ENCODE measurements at regions not wholly inside any gene's neighbourhood (a gene's known extent, or its start where the extent isn't known, plus 50 kb on each side); places are given as distances from the start of the nearest gene placed in this dataset.
A peak's percentile ranks its signal among the peaks of the same experiment; 100 is the strongest.

- Mint-ChIP-seq H3K9me3 (peaks cover 4 to 9% (median 7%) of the 10 kb centered on the region in 3 donors), H3K4me3 (no peak overlapping the region), H3K36me3 (no peaks in the 10 kb centered on the region), H3K4me1 (no peaks in the 10 kb centered on the region), H3K27ac (no peak overlapping the region), H3K27me3 (no peaks in the 10 kb centered on the region)
Measured at GRCh38 chr12:38384816-38385378, 68.3 kb downstream of the ALG10B start.

GRCh38 chr12:38385486-38385885 is 68.9 kb downstream of the ALG10B start:
- no peaks in the 10 kb centered on the region for H3K4me1 Mint-ChIP-seq
- no peaks in the 10 kb centered on the region for H3K27me3 Mint-ChIP-seq
- H3K9me3 Mint-ChIP-seq = peaks cover 4 to 9% (median 7%) of the 10 kb centered on the region in 3 donors
- no peaks in the 10 kb centered on the region for H3K36me3 Mint-ChIP-seq
- H3K27ac Mint-ChIP-seq = no peak overlapping the region
- H3K4me3 Mint-ChIP-seq = no peak overlapping the region

- Mint-ChIP-seq H3K9me3 (peaks cover 4 to 9% (median 8%) of the 10 kb centered on the region in 3 donors), H3K27ac (no peak overlapping the region), H3K4me3 (no peak overlapping the region)
Measured at GRCh38 chr12:38386205-38386985, 69.8 kb downstream of the ALG10B start.

GRCh38 chr12:38389614-38390013 is 73.0 kb downstream of the ALG10B start:
- no peak overlapping the region for H3K27ac Mint-ChIP-seq
- no peak overlapping the region for H3K4me3 Mint-ChIP-seq
- no peaks in the 10 kb centered on the region for H3K27me3 Mint-ChIP-seq
- no peaks in the 10 kb centered on the region for H3K4me1 Mint-ChIP-seq
- H3K9me3 Mint-ChIP-seq = peaks cover 3 to 16% (median 4%) of the 10 kb centered on the region in 3 donors
- H3K36me3 Mint-ChIP-seq = no peaks in the 10 kb centered on the region

More at GRCh38 chr12:38386205-38386985, 69.8 kb downstream of the ALG10B start:
- H3K4me1 Mint-ChIP-seq = no peaks in the 10 kb centered on the region
- H3K27me3 Mint-ChIP-seq = no peaks in the 10 kb centered on the region
- no peaks in the 10 kb centered on the region for H3K36me3 Mint-ChIP-seq

- no peak overlapping the region for H3K27ac Mint-ChIP-seq
- H3K4me3 Mint-ChIP-seq = no peak overlapping the region
- peaks cover 3 to 16% (median 4%) of the 10 kb centered on the region in 3 donors for H3K9me3 Mint-ChIP-seq
- no peaks in the 10 kb centered on the region for H3K27me3 Mint-ChIP-seq
- no peaks in the 10 kb centered on the region for H3K36me3 Mint-ChIP-seq
- no peaks in the 10 kb centered on the region for H3K4me1 Mint-ChIP-seq
Measured at GRCh38 chr12:38391007-38391406, 74.4 kb downstream of the ALG10B start.

GRCh38 chr12:38392554-38393144 is 76.1 kb downstream of the ALG10B start:
- Mint-ChIP-seq H3K27me3 (no peaks in the 10 kb centered on the region), H3K4me3 (no peak overlapping the region), H3K4me1 (no peaks in the 10 kb centered on the region), H3K9me3 (peaks cover 3 to 30% (median 6%) of the 10 kb centered on the region in 3 donors), H3K36me3 (no peaks in the 10 kb centered on the region), H3K27ac (no peak overlapping the region)

- Mint-ChIP-seq H3K36me3 (no peaks in the 10 kb centered on the region), H3K27me3 (no peaks in the 10 kb centered on the region), H3K4me3 (no peak overlapping the region), H3K9me3 (peaks cover 4 to 32% (median 4%) of the 10 kb centered on the region in 3 donors), H3K4me1 (no peaks in the 10 kb centered on the region), H3K27ac (no peak overlapping the region)
Measured at GRCh38 chr12:38399711-38400206, 83.2 kb downstream of the ALG10B start.

GRCh38 chr12:38402811-38403210 is 86.2 kb downstream of the ALG10B start:
- Mint-ChIP-seq H3K36me3 (no peaks in the 10 kb centered on the region), H3K27ac (no peak overlapping the region), H3K4me3 (no peak overlapping the region), H3K4me1 (no peaks in the 10 kb centered on the region), H3K27me3 (no peaks in the 10 kb centered on the region), H3K9me3 (peaks cover 2 to 22% (median 4%) of the 10 kb centered on the region in 3 donors)

- H3K9me3 Mint-ChIP-seq = peaks cover 0 to 6% (median 2%) of the 10 kb centered on the region in 3 donors
Measured at GRCh38 chr12:38409511-38409910, 92.9 kb downstream of the ALG10B start.

GRCh38 chr12:38411426-38411825 is 94.9 kb downstream of the ALG10B start:
- no peaks in the 10 kb centered on the region for H3K4me1 Mint-ChIP-seq
- H3K27me3 Mint-ChIP-seq = no peaks in the 10 kb centered on the region
- H3K9me3 Mint-ChIP-seq = peaks cover 0 to 11% (median 4%) of the 10 kb centered on the region in 3 donors
- no peak overlapping the region for H3K4me3 Mint-ChIP-seq
- H3K36me3 Mint-ChIP-seq = no peaks in the 10 kb centered on the region
- H3K27ac Mint-ChIP-seq = no peak overlapping the region

More at GRCh38 chr12:38409511-38409910, 92.9 kb downstream of the ALG10B start:
- no peaks in the 10 kb centered on the region for H3K4me1 Mint-ChIP-seq
- H3K4me3 Mint-ChIP-seq = no peak overlapping the region
- H3K36me3 Mint-ChIP-seq = no peaks in the 10 kb centered on the region
- H3K27me3 Mint-ChIP-seq = no peaks in the 10 kb centered on the region
- no peak overlapping the region for H3K27ac Mint-ChIP-seq

GRCh38 chr12:38411946-38412345 is 95.4 kb downstream of the ALG10B start:
- Mint-ChIP-seq H3K9me3 (peaks cover under 1 to 11% (median 4%) of the 10 kb centered on the region in 3 donors), H3K36me3 (no peaks in the 10 kb centered on the region), H3K27ac (no peak overlapping the region), H3K4me3 (no peak overlapping the region), H3K4me1 (no peaks in the 10 kb centered on the region), H3K27me3 (no peaks in the 10 kb centered on the region)

- H3K4me1 Mint-ChIP-seq = no peaks in the 10 kb centered on the region
- H3K27me3 Mint-ChIP-seq = no peaks in the 10 kb centered on the region
- H3K9me3 Mint-ChIP-seq = peaks cover 4 to 13% (median 13%) of the 10 kb centered on the region in 3 donors
- H3K36me3 Mint-ChIP-seq = no peaks in the 10 kb centered on the region
- H3K4me3 Mint-ChIP-seq = no peak overlapping the region
- H3K27ac Mint-ChIP-seq = peak overlapping the region in 1 of 3 donors; percentile 39
Measured at GRCh38 chr12:38417101-38417500, 100.5 kb downstream of the ALG10B start.

GRCh38 chr12:38424436-38424835 is 107.9 kb downstream of the ALG10B start:
- peaks cover 4 to 8% (median 5%) of the 10 kb centered on the region in 3 donors for H3K9me3 Mint-ChIP-seq

GRCh38 chr12:38427442-38427841 is 110.9 kb downstream of the ALG10B start:
- Mint-ChIP-seq H3K9me3 (peaks cover 2 to 5% (median 3%) of the 10 kb centered on the region in 3 donors), H3K4me1 (no peaks in the 10 kb centered on the region), H3K4me3 (no peak overlapping the region), H3K27ac (no peak overlapping the region), H3K36me3 (no peaks in the 10 kb centered on the region), H3K27me3 (no peaks in the 10 kb centered on the region)

More at GRCh38 chr12:38424436-38424835, 107.9 kb downstream of the ALG10B start:
- Mint-ChIP-seq H3K27me3 (no peaks in the 10 kb centered on the region), H3K36me3 (no peaks in the 10 kb centered on the region), H3K27ac (no peak overlapping the region), H3K4me1 (no peaks in the 10 kb centered on the region), H3K4me3 (no peak overlapping the region)

GRCh38 chr12:38431921-38432320 is 115.3 kb downstream of the ALG10B start:
- no peaks in the 10 kb centered on the region for H3K4me1 Mint-ChIP-seq
- H3K27me3 Mint-ChIP-seq = no peaks in the 10 kb centered on the region
- peaks cover 3 to 12% (median 4%) of the 10 kb centered on the region in 3 donors for H3K9me3 Mint-ChIP-seq
- H3K36me3 Mint-ChIP-seq = no peaks in the 10 kb centered on the region
- H3K4me3 Mint-ChIP-seq = no peak overlapping the region
- H3K27ac Mint-ChIP-seq = no peak overlapping the region

Measured in IgD-negative memory B cell (primary cell).